IMR-90 (cell line): ENCODE measurements at regions not wholly inside any gene's neighbourhood (a gene's known extent, or its start where the extent isn't known, plus 50 kb on each side); places are given as distances from the start of the nearest gene placed in this dataset.

Experiments
- ATAC-seq: fragments of 200-7000 bp; cut with Tn5 transposase; 2 replicates; pipeline ENCODE4 v1.9.1; 2020; ENCODE audit warnings: low read depth, mild to moderate bottlenecking, moderate library complexity
- BruUV-seq: library from RNA; stranded (reverse); fragments of 400-500 nt; replicated peaks from 2 replicates; lab custom pipeline; 2021; lab: Mats Ljungman, UMichigan
- CTCF ChIA-PET: fragments of 300-600 bp; formaldehyde crosslinking; extraction: SDS; loops from one replicate; lab custom pipeline; 2021; ENCODE audit warnings: antibody characterized with exemption; lab: Yijun Ruan, JAX
- POLR2A ChIA-PET: fragments of 300-600 bp; sonication (Branson Sonifier 250); formaldehyde crosslinking; loops from one replicate; lab custom pipeline; 2022; ENCODE audit warnings: antibody characterized with exemption; ENCODE audit not compliant: unreplicated experiment; lab: Charles Lee
- DNase-seq: peaks from one replicate; pipeline ENCODE4 v3.0.0; 2013
- H2AFZ ChIP-seq: replicated peaks from 2 replicates; pipeline ENCODE3; 2013; ENCODE audit warnings: low read length, mild to moderate bottlenecking; ENCODE audit not compliant: poor library complexity
- H2AK5ac ChIP-seq: 2 replicates; pipeline ENCODE4 v1.6.1; 2013; ENCODE audit warnings: low read depth, low read length, inconsistent platforms
- H2AK9ac ChIP-seq: replicated peaks from 2 replicates; pipeline ENCODE3; 2013; ENCODE audit warnings: mild to moderate bottlenecking, low read depth, low read length, moderate library complexity; ENCODE audit not compliant: poor library complexity
- H2BK120ac ChIP-seq: 2 replicates; pipeline ENCODE4 v1.6.1; 2013; ENCODE audit warnings: low read depth, low read length, inconsistent platforms
- H2BK15ac ChIP-seq: 3 replicates; pipeline ENCODE4 v1.6.1; 2013; ENCODE audit warnings: low read depth, low read length, inconsistent platforms
- H2BK20ac ChIP-seq: 2 replicates; pipeline ENCODE4 v1.6.1; 2013; ENCODE audit warnings: low read depth, mild to moderate bottlenecking, inconsistent platforms, low read length, moderate library complexity
- H2BK5ac ChIP-seq: 2 replicates; pipeline ENCODE4 v1.6.1; 2013; ENCODE audit warnings: mild to moderate bottlenecking, low read depth, low read length, inconsistent platforms; ENCODE audit not compliant: poor library complexity, severe bottlenecking
- H3K14ac ChIP-seq: replicated peaks from 2 replicates; pipeline ENCODE4 v1.6.1; 2013; ENCODE audit warnings: low read depth, low read length, inconsistent platforms
- H3K18ac ChIP-seq: 2 replicates; pipeline ENCODE4 v1.6.1; 2013; ENCODE audit warnings: low read depth, low read length, control low read depth
- H3K23ac ChIP-seq: 2 replicates; pipeline ENCODE4 v1.6.1; 2013; ENCODE audit warnings: low read depth, low read length, inconsistent platforms
- H3K27ac ChIP-seq: 2 replicates; pipeline ENCODE4 v1.5.1; 2013; ENCODE audit warnings: mild to moderate bottlenecking, control low read depth, low read length; ENCODE audit not compliant: insufficient read depth
- H3K27me3 ChIP-seq: 2 replicates; pipeline ENCODE4 v1.6.1; 2013; ENCODE audit warnings: low read length; ENCODE audit not compliant: control insufficient read depth, insufficient read depth
- H3K36me3 ChIP-seq: 2 replicates; pipeline ENCODE4 v1.6.1; 2013; ENCODE audit warnings: low read length, mixed read lengths; ENCODE audit not compliant: control insufficient read depth, insufficient read depth
- H3K4ac ChIP-seq: 2 replicates; pipeline ENCODE4 v1.6.1; 2013; ENCODE audit warnings: low read depth, low read length, inconsistent platforms
- H3K4me1 ChIP-seq: 2 replicates; pipeline ENCODE4 v1.6.1; 2013; ENCODE audit warnings: low read length, mixed read lengths; ENCODE audit not compliant: control insufficient read depth, insufficient read depth
- H3K4me2 ChIP-seq: 2 replicates; pipeline ENCODE4 v1.6.1; 2013; ENCODE audit warnings: low read depth, mild to moderate bottlenecking, control low read depth, low read length, moderate library complexity
- H3K4me3 ChIP-seq: 2 replicates; pipeline ENCODE4 v1.5.1; 2013; ENCODE audit warnings: low read depth, mild to moderate bottlenecking, control low read depth, low read length, moderate library complexity; ENCODE audit not compliant: insufficient read depth
- H3K56ac ChIP-seq: 2 replicates; pipeline ENCODE4 v1.6.1; 2013; ENCODE audit warnings: low read length, inconsistent platforms; ENCODE audit not compliant: insufficient read depth; ENCODE audit errors: extremely low read depth
- H3K79me1 ChIP-seq, 2 experiments: 2 replicates each; pipeline ENCODE4 v1.6.1; 2013; ENCODE audit warnings: low read length in 2 of 2, inconsistent platforms in 1 of 2, low read depth in 1 of 2
- H3K9ac ChIP-seq: 2 replicates; pipeline ENCODE4 v1.6.1; 2013; ENCODE audit warnings: low read depth, low read length, control low read depth
- H3K9me1 ChIP-seq: 2 replicates; pipeline ENCODE4 v1.6.1; 2013; ENCODE audit warnings: low read length, inconsistent platforms; ENCODE audit not compliant: insufficient read depth
- H3K9me3 ChIP-seq: 2 replicates; pipeline ENCODE4 v1.6.1; 2013; ENCODE audit warnings: low read length; ENCODE audit not compliant: control insufficient read depth, insufficient read depth
- H4K20me1 ChIP-seq: 2 replicates; pipeline ENCODE4 v1.6.1; 2013; ENCODE audit warnings: low read length, inconsistent platforms; ENCODE audit not compliant: insufficient read depth
- H4K5ac ChIP-seq: 2 replicates; pipeline ENCODE4 v1.6.1; 2013; ENCODE audit warnings: mild to moderate bottlenecking, low read depth, low read length, control low read depth
- H4K8ac ChIP-seq, 2 experiments: 2 replicates each; pipeline ENCODE4 v1.6.1; 2013; ENCODE audit warnings: low read depth in 2 of 2, low read length in 2 of 2, control low read depth in 1 of 2, inconsistent platforms in 1 of 2
- H4K91ac ChIP-seq: 2 replicates; pipeline ENCODE4 v1.6.1; 2013; ENCODE audit warnings: low read depth, low read length, inconsistent platforms; ENCODE audit not compliant: insufficient read depth
- BHLHE40 ChIP-seq: fragments of 150-350 bp; IDR thresholded peaks from 2 replicates; pipeline ENCODE4 v1.6.1; 2016; ENCODE audit warnings: mild to moderate bottlenecking, low read depth, low read length
- CEBPB ChIP-seq: IDR thresholded peaks from 2 replicates; pipeline ENCODE4 v1.6.1; 2012; ENCODE audit warnings: low read depth, low read length, improper control_type of control experiment
- MAZ ChIP-seq: IDR thresholded peaks from 2 replicates; pipeline ENCODE4 v1.6.1; 2012; ENCODE audit warnings: low read depth, mild to moderate bottlenecking, low read length, improper control_type of control experiment, moderate library complexity, borderline replicate concordance
- NFE2L2 ChIP-seq: fragments of 150-350 bp; IDR thresholded peaks from 2 replicates; pipeline ENCODE4 v1.6.1; 2016; ENCODE audit warnings: low read depth, mild to moderate bottlenecking, low read length
- RFX5 ChIP-seq: IDR thresholded peaks from 2 replicates; pipeline ENCODE4 v1.8.0; 2012; ENCODE audit warnings: low read depth, mild to moderate bottlenecking, low read length, moderate library complexity
- WGBS, 2 experiments: methylation state at CpG; one replicate each; pipeline versions ENCODE4 v1.1.5 to v1.1.7; 2013; ENCODE audit warnings: missing lambda C conversion rate in 2 of 2; ENCODE audit not compliant: insufficient read length in 1 of 2; ENCODE audit errors: extremely low coverage in 2 of 2; 5-methylcytosine and 5-hydroxymethylcytosine counted together
- dilution Hi-C: fragments of 300-500 bp; cut with HindIII; formaldehyde crosslinking; loops from one replicate; pipeline ENCODE4 v1.14.3; 2018; ENCODE audit warnings: low sequenced_read_pairs; ENCODE audit not compliant: unreplicated experiment
- in situ Hi-C: fragments of 300-500 bp; cut with MboI; formaldehyde crosslinking; loops from 3 replicates; pipeline ENCODE4 v1.14.3; 2019; ENCODE audit warnings: low sequenced_read_pairs, inconsistent platforms, mixed read lengths
- intact Hi-C: fragments of 100-400 bp; cut with micrococcal nuclease; formaldehyde crosslinking; loops from 2 replicates; pipeline ENCODE4 v1.10.0; 2022
- TF ChIP-seq, protein P1 (sequence below): fragments of 150-350 bp; IDR thresholded peaks from 2 replicates; pipeline ENCODE4 v1.6.1; 2016; ENCODE audit warnings: low read depth, mild to moderate bottlenecking, low read length, moderate library complexity, borderline replicate concordance

DNA sequence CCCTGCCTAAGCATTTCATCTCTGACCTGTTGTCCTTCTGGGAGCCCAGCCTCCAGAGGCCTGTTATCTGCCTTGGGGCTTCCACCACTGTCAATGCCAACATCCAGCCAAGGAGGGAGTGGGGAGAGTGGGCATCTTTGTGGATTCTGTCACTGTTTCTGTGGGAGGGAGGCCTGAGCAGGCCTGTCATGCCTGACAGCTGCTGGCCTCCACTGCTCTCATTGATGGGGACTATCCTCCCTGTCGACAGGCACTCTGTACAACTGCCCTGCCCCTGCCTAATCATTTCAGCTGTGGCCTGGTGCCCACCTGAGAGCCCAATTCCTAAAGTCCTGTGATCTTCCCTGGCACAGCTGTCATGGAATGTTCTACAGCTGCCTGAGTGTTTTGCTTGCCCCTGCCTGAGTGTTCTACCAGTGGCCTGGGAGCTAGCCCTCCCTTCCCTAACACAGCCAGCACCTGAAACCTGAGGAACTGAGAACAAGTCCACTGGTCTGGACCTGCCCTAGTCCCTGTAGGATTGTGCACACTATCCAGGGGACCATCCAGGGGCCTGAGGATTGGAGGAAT lies 145.3 kb downstream of the FAM83B start:
- POLR2A ChIA-PET = no interaction called here
- Histone ChIP-seq H3K79me1 (no peaks in the 10 kb centered on the region), H3K14ac (no peak overlapping the region), H2BK20ac (no peak overlapping the region), H3K23ac (no peak overlapping the region), H4K91ac (no peak overlapping the region), H3K4me2 (no peak overlapping the region), H3K36me3 (no peaks in the 10 kb centered on the region), H3K4me1 (0 out of 2 replicates have a peak, but pooled peaks cover 2% of the 10 kb centered on the region), H4K8ac (no peak overlapping the region), H3K4me3 (no peak overlapping the region), H2AK5ac (no peak overlapping the region), H3K27me3 (no peaks in the 10 kb centered on the region), H3K4ac (peak overlapping the region; percentile 5; the same call in 1 of the 2 replicates), H3K18ac (no peak overlapping the region), H3K27ac (no peak overlapping the region), H2BK5ac (no peak overlapping the region), H3K9me1 (no peaks in the 10 kb centered on the region), H3K9me3 (no peaks in the 10 kb centered on the region), H2BK15ac (no peak overlapping the region), H4K20me1 (no peaks in the 10 kb centered on the region), H3K9ac (no peak overlapping the region), H2AFZ (peak overlapping the region; percentile 56), H2AK9ac (no peak overlapping the region), H2BK120ac (no peak overlapping the region), H3K56ac (no peak overlapping the region), H4K5ac (no peak overlapping the region)
- dilution Hi-C loops = no loop called here
- TF ChIP-seq MAZ (no peak), BHLHE40 (no peak), NFE2L2 (no peak), RFX5 (no peak), CEBPB (no peak)
- TF ChIP-seq, protein P1, sequence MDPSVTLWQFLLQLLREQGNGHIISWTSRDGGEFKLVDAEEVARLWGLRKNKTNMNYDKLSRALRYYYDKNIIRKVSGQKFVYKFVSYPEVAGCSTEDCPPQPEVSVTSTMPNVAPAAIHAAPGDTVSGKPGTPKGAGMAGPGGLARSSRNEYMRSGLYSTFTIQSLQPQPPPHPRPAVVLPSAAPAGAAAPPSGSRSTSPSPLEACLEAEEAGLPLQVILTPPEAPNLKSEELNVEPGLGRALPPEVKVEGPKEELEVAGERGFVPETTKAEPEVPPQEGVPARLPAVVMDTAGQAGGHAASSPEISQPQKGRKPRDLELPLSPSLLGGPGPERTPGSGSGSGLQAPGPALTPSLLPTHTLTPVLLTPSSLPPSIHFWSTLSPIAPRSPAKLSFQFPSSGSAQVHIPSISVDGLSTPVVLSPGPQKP = no peak
- no TSS peak for BruUV-seq
- DNase-seq = no peak
- in situ Hi-C loops = no loop called here
- CTCF ChIA-PET = no interaction called here
- WGBS, 2 experiments = no CpG with 5 or more reads among the region's 1 CpG
- intact Hi-C loops = no loop called here
- ATAC-seq = no peak
